ENCODE measurements at regions not wholly inside any gene's neighbourhood (a gene's known extent, or its start where the extent isn't known, plus 50 kb on each side); places are given as distances from the start of the nearest gene placed in this dataset.

DNA sequence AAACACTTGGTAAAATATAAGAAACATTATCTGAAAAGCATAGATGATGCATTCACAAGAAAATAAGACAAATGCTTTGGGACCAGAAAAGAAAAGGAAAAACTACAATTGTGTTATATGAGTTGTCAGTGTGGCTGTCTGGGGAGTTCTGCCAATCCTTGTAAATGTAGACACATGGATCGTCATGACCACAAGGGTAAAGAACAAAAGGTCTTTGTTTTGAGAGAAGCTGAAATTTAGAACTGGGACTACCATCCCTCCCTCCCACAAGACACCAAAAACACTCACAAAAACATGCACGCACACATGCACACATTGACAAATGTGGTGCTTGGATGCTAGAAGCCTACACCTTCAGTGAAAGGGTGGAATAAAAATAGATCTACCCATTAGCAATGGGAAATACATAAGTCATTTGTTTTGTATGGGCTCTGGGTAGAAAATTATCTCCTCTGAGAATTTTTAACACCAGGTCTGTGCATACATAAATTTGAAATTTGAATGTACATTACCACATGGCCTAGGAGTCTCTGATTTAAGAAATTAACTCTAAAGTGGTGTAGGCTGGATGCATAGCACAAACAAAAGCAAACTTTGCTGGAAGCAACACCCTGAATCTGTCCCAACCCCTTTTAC, 266.2 kb upstream of the SLC39A10 start:
- Histone ChIP-seq H2AFZ (ENCODE audit: low read depth, low read length, poor library complexity, severe bottlenecking) (no peak overlapping the region), H4K20me1 (ENCODE audit: insufficient read depth) (no peaks in the 10 kb centered on the region), H3K4me2 (ENCODE audit: low read length) (no peak overlapping the region), H3K9ac (ENCODE audit: low read length) (no peak overlapping the region), H3K4me3 (replicated peaks in 1 of 2; ENCODE audit: low read depth in 1 of 2, low read length in 2 of 2) (no peak overlapping the region), H3K27me3 (ENCODE audit: insufficient read depth, low read length) (no peaks in the 10 kb centered on the region), H3K9me2 (ENCODE audit: insufficient read depth) (no peaks in the 10 kb centered on the region), H3K36me3 (ENCODE audit: control insufficient read depth in 1 of 2, insufficient read depth in 2 of 2, low read length in 2 of 2) (no peaks in the 10 kb centered on the region), H3K79me2 (ENCODE audit: insufficient read depth, low read length) (no peaks in the 10 kb centered on the region), H3K9me3 (ENCODE audit: control insufficient read depth in 1 of 2, insufficient read depth in 1 of 2, low read depth in 1 of 2, low read length in 2 of 2) (no peaks in the 10 kb centered on the region), H3K27ac (ENCODE audit: low read depth, low read length) (no peak overlapping the region), H3K4me1 (ENCODE audit: control insufficient read depth in 1 of 2, insufficient read depth in 2 of 2, low read length in 2 of 2) (no peaks in the 10 kb centered on the region)
- RAD21 ChIA-PET (ENCODE audit: low non-redundant PET in 1 of 2, low total read pairs in 2 of 2, uncharacterized antibody in 2 of 2, unreplicated experiment in 2 of 2): no interaction called here
- TF ChIP-seq ATF3 (IDR thresholded peaks at IDR 0.05): no peak
- TF ChIP-seq ZFX (IDR thresholded peaks at IDR 0.05): no peak
- no peak for TF ChIP-seq CEBPB (IDR thresholded peaks at IDR 0.05; ENCODE audit: low read depth)
- no peak for TF ChIP-seq SP1 (IDR thresholded peaks at IDR 0.05; ENCODE audit: low read depth)
- no peak for TF ChIP-seq YY1 (IDR thresholded peaks at IDR 0.05; ENCODE audit: extremely low read depth, insufficient replicate concordance, low read depth, low read length)
- no peak for TF ChIP-seq FOSL1 (IDR thresholded peaks at IDR 0.05; ENCODE audit: low read depth)
- no peak for TF ChIP-seq REST (IDR thresholded peaks at IDR 0.05; ENCODE audit: low read depth)
- TF ChIP-seq JUND (IDR thresholded peaks at IDR 0.05): no peak
- TF ChIP-seq EGR1 (IDR thresholded peaks at IDR 0.05; ENCODE audit: low read depth): no peak
- no peak for TF ChIP-seq ELF1 (IDR thresholded peaks at IDR 0.05; ENCODE audit: borderline replicate concordance, low read depth)
- TF ChIP-seq CBX3 (IDR thresholded peaks at IDR 0.05; ENCODE audit: low read depth): no peak
- TF ChIP-seq, protein P1, sequence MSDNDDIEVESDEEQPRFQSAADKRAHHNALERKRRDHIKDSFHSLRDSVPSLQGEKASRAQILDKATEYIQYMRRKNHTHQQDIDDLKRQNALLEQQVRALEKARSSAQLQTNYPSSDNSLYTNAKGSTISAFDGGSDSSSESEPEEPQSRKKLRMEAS (IDR thresholded peaks at IDR 0.05): no peak
- TF ChIP-seq, protein P2, sequence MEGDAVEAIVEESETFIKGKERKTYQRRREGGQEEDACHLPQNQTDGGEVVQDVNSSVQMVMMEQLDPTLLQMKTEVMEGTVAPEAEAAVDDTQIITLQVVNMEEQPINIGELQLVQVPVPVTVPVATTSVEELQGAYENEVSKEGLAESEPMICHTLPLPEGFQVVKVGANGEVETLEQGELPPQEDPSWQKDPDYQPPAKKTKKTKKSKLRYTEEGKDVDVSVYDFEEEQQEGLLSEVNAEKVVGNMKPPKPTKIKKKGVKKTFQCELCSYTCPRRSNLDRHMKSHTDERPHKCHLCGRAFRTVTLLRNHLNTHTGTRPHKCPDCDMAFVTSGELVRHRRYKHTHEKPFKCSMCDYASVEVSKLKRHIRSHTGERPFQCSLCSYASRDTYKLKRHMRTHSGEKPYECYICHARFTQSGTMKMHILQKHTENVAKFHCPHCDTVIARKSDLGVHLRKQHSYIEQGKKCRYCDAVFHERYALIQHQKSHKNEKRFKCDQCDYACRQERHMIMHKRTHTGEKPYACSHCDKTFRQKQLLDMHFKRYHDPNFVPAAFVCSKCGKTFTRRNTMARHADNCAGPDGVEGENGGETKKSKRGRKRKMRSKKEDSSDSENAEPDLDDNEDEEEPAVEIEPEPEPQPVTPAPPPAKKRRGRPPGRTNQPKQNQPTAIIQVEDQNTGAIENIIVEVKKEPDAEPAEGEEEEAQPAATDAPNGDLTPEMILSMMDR (IDR thresholded peaks at IDR 0.05 in 2 of 3, conservative IDR thresholded peaks at IDR 0.05 in 1 of 3; ENCODE audit: borderline replicate concordance in 1 of 3, insufficient read depth in 1 of 3, low read depth in 2 of 3, low read length in 2 of 3): no peak
- TF ChIP-seq TCF7L2 (IDR thresholded peaks at IDR 0.05; ENCODE audit: borderline replicate concordance, extremely low read depth, insufficient read depth, insufficient read length): no peak
- no peak for TF ChIP-seq ZBTB33 (IDR thresholded peaks at IDR 0.05; ENCODE audit: extremely low read depth, insufficient replicate concordance, low read length)
- TF ChIP-seq RAD21 (IDR thresholded peaks at IDR 0.05; ENCODE audit: low read depth): no peak
- no peak for ATAC-seq
- POLR2A ChIA-PET: no interaction called here
- CTCF ChIA-PET: no interaction called here
- intact Hi-C loops (cut with micrococcal nuclease): no loop called here
- no TSS peak for BruUV-seq (replicated peaks)
- no peak for DNase-seq (ENCODE audit: low read depth, low spot score)

Data from HCT116 (cell line).